ENCODE measurements at regions not wholly inside any gene's neighbourhood (a gene's known extent, or its start where the extent isn't known, plus 50 kb on each side); places are given as distances from the start of the nearest gene placed in this dataset.

- TF ChIP-seq EGR1 (conservative IDR thresholded peaks at IDR 0.05), result no peak
- no peak for TF ChIP-seq CTBP1 (IDR thresholded peaks at IDR 0.05; ENCODE audit: borderline replicate concordance)
- TF ChIP-seq CTCF (IDR thresholded peaks at IDR 0.05 in 2 of 3, conservative IDR thresholded peaks at IDR 0.05 in 1 of 3; ENCODE audit: insufficient read depth in 2 of 3, low read depth in 1 of 3, low read length in 3 of 3), result no peak
- TF ChIP-seq ZNF280B (CRISPR knock-in tag; IDR thresholded peaks at IDR 0.05), result no peak
- TF ChIP-seq MYC (IDR thresholded peaks at IDR 0.05; ENCODE audit: low read depth, low read length), result no peak
- no peak for TF ChIP-seq MYC (CRISPR knock-in tag; IDR thresholded peaks at IDR 0.05; ENCODE audit: borderline replicate concordance, low read depth)
- no peak for TF ChIP-seq HBP1 (CRISPR knock-in tag; IDR thresholded peaks at IDR 0.05)
- no peak for TF ChIP-seq HINFP (tag; conservative IDR thresholded peaks at IDR 0.05; ENCODE audit: low read depth)
- TF ChIP-seq, protein P1, sequence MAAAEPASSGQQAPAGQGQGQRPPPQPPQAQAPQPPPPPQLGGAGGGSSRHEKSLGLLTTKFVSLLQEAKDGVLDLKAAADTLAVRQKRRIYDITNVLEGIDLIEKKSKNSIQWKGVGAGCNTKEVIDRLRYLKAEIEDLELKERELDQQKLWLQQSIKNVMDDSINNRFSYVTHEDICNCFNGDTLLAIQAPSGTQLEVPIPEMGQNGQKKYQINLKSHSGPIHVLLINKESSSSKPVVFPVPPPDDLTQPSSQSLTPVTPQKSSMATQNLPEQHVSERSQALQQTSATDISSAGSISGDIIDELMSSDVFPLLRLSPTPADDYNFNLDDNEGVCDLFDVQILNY (CRISPR knock-in tag; IDR thresholded peaks at IDR 0.05), result no peak
- no peak for TF ChIP-seq POLR2H (tag; IDR thresholded peaks at IDR 0.05; ENCODE audit: low read depth)
- no peak for TF ChIP-seq FOS (IDR thresholded peaks at IDR 0.05; ENCODE audit: extremely low read depth, insufficient read length)
- TF ChIP-seq POLR2AphosphoS5 (IDR thresholded peaks at IDR 0.05; ENCODE audit: control insufficient read depth, insufficient read depth, low read depth, low read length), result no peak
- no peak for TF ChIP-seq ZNF507 (tag; conservative IDR thresholded peaks at IDR 0.05)
- no peak for TF ChIP-seq CEBPB (tag; IDR thresholded peaks at IDR 0.05)
- TF ChIP-seq UBTF (IDR thresholded peaks at IDR 0.05; ENCODE audit: borderline replicate concordance in 1 of 2, low read depth in 2 of 2, low read length in 2 of 2), result no peak
Measured at GRCh38 chrX:16464369-16464768, 185.6 kb upstream of the S100G start.
